MM.1S (cell line): ENCODE measurements at regions not wholly inside any gene's neighbourhood (a gene's known extent, or its start where the extent isn't known, plus 50 kb on each side); places are given as distances from the start of the nearest gene placed in this dataset.

Source experiments
- DNase-seq: peaks from one replicate; pipeline ENCODE4 v3.0.0-alpha.2; 2015
- H2AFZ ChIP-seq: fragments of 300-600 bp; sonication (generic); 2 replicates; pipeline ENCODE4 v1.6.0; 2016; ENCODE audit warnings: antibody characterized with exemption, low read length
- H3F3A ChIP-seq: fragments of 300-600 bp; sonication (generic); 2 replicates; pipeline ENCODE4 v1.6.1; 2016; ENCODE audit warnings: mild to moderate bottlenecking, antibody characterized with exemption, low read length, moderate library complexity, mixed read lengths; ENCODE audit not compliant: insufficient read depth
- H3K27ac ChIP-seq: fragments of 300-600 bp; sonication (generic); 2 replicates; pipeline ENCODE4 v1.5.1; 2016; ENCODE audit warnings: mild to moderate bottlenecking, low read length
- H3K27me3 ChIP-seq: fragments of 300-600 bp; sonication (generic); replicated peaks from 2 replicates; pipeline ENCODE4 v1.6.0; 2016; ENCODE audit warnings: low read length; ENCODE audit not compliant: insufficient read depth
- H3K36me3 ChIP-seq: fragments of 300-600 bp; sonication (generic); replicated peaks from 2 replicates; pipeline ENCODE4 v1.6.1; 2016; ENCODE audit warnings: mild to moderate bottlenecking, low read length, mixed read lengths; ENCODE audit not compliant: insufficient read depth
- H3K4me1 ChIP-seq: fragments of 300-600 bp; sonication (generic); 2 replicates; pipeline ENCODE4 v1.6.1; 2016; ENCODE audit warnings: low read length, mixed read lengths
- H3K4me2 ChIP-seq: fragments of 300-600 bp; sonication (generic); 2 replicates; pipeline ENCODE4 v1.6.0; 2016; ENCODE audit warnings: low read depth, low read length
- H3K4me3 ChIP-seq: fragments of 300-600 bp; sonication (generic); 2 replicates; pipeline ENCODE4 v1.5.1; 2016; ENCODE audit warnings: low read length, mixed read lengths
- H3K79me2 ChIP-seq: fragments of 300-600 bp; sonication (generic); 2 replicates; pipeline ENCODE4 v1.6.1; 2016; ENCODE audit warnings: mixed run types, low read length, mixed read lengths
- H3K9ac ChIP-seq: fragments of 300-600 bp; sonication (generic); 2 replicates; pipeline ENCODE4 v1.6.1; 2016; ENCODE audit warnings: low read length, mixed read lengths
- H3K9me2 ChIP-seq: fragments of 300-600 bp; sonication (generic); replicated peaks from 2 replicates; pipeline ENCODE4 v1.6.1; 2016; ENCODE audit warnings: mild to moderate bottlenecking, low read length, mixed read lengths; ENCODE audit not compliant: insufficient read depth
- H3K9me3 ChIP-seq: fragments of 300-600 bp; sonication (generic); replicated peaks from 2 replicates; pipeline ENCODE4 v1.6.1; 2016; ENCODE audit warnings: mild to moderate bottlenecking, low read length, mixed read lengths; ENCODE audit not compliant: insufficient read depth
- H4K20me1 ChIP-seq: fragments of 300-600 bp; sonication (generic); 2 replicates; pipeline ENCODE4 v1.6.1; 2016; ENCODE audit warnings: mild to moderate bottlenecking, low read length, moderate library complexity, mixed read lengths; ENCODE audit not compliant: insufficient read depth
- EZH2 ChIP-seq: fragments of 300-600 bp; sonication (generic); optimal IDR thresholded peaks from 2 replicates; pipeline ENCODE3; 2017; ENCODE audit warnings: low read depth, mild to moderate bottlenecking, antibody characterized with exemption, low read length, mixed read lengths
- EZH2phosphoT487 ChIP-seq: fragments of 300-600 bp; sonication (generic); IDR thresholded peaks from 2 replicates; pipeline ENCODE4 v1.6.1; 2018; ENCODE audit warnings: antibody characterized with exemption, low read length
- TF ChIP-seq, protein P1 (sequence below): fragments of 300-600 bp; sonication (generic); IDR thresholded peaks from 2 replicates; pipeline ENCODE4 v1.5.1; 2016; ENCODE audit warnings: antibody characterized with exemption, low read length, mixed read lengths

DNA sequence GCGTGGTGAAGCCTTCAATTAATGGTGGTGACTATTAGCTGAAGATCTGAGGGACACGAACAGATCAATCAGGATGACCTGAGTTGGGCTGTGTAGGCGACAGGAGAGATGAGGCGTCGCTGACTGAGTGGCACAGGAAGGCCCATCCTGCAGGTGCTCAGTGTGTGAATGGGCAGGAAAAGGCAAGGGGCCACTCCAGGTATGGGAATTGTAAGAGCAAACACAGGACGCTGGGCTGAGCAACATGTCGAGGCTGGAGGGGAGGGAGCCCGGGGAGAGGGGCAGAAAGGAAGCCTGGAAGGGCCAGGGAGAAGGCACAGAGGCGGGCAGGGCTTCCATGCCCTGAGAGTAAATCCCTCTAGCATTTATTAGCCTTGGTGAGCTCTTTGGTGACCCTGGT is 151.0 kb downstream of the VEGFA start:
- H3K9me2 ChIP-seq = no peaks in the 10 kb centered on the region
- no peaks in the 10 kb centered on the region for H3K9me3 ChIP-seq
- H3K27ac ChIP-seq = no peak overlapping the region
- DNase-seq = no peak
- H3K27me3 ChIP-seq = no peaks in the 10 kb centered on the region
- no peak overlapping the region for H3K4me2 ChIP-seq
- no peak overlapping the region for H3K9ac ChIP-seq
- TF ChIP-seq EZH2phosphoT487 (no peak), EZH2 (no peak)
- TF ChIP-seq, protein P1, sequence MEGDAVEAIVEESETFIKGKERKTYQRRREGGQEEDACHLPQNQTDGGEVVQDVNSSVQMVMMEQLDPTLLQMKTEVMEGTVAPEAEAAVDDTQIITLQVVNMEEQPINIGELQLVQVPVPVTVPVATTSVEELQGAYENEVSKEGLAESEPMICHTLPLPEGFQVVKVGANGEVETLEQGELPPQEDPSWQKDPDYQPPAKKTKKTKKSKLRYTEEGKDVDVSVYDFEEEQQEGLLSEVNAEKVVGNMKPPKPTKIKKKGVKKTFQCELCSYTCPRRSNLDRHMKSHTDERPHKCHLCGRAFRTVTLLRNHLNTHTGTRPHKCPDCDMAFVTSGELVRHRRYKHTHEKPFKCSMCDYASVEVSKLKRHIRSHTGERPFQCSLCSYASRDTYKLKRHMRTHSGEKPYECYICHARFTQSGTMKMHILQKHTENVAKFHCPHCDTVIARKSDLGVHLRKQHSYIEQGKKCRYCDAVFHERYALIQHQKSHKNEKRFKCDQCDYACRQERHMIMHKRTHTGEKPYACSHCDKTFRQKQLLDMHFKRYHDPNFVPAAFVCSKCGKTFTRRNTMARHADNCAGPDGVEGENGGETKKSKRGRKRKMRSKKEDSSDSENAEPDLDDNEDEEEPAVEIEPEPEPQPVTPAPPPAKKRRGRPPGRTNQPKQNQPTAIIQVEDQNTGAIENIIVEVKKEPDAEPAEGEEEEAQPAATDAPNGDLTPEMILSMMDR = no peak
- peaks cover 4% of the 10 kb centered on the region; the same call in 1 of the 2 replicates for H3F3A ChIP-seq
- H3K4me1 ChIP-seq = peaks cover 12% of the 10 kb centered on the region
- no peak overlapping the region for H2AFZ ChIP-seq
- no peaks in the 10 kb centered on the region for H4K20me1 ChIP-seq
- no peak overlapping the region for H3K4me3 ChIP-seq
- H3K36me3 ChIP-seq = no peaks in the 10 kb centered on the region
- H3K79me2 ChIP-seq = no peaks in the 10 kb centered on the region

DNA sequence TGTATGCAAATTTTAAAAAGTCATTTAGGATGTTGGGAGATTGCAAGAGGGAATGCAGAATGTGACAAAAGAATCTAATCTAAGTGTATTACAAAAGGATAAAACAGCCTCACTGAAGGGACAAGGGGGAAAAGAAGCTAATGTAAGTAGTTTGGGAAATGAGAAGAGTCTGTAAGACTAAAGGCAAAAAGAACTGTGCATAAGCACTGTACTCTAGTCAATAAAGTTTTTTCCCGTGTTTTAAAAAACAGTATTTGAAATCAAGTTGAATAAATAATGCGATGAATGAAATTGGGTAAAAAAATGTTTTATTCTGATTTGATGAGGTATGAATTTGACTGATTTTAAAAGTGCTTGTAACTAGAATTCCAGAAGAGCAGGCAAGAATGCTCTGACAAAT is 149.8 kb downstream of the VEGFA start:
- Histone ChIP-seq H3K4me3 (no peak overlapping the region), H3F3A (peaks cover 4% of the 10 kb centered on the region; the same call in 1 of the 2 replicates), H2AFZ (no peak overlapping the region), H3K27ac (no peak overlapping the region), H3K9me2 (no peaks in the 10 kb centered on the region), H3K4me1 (peaks cover 12% of the 10 kb centered on the region), H3K9me3 (no peaks in the 10 kb centered on the region), H4K20me1 (no peaks in the 10 kb centered on the region), H3K4me2 (no peak overlapping the region), H3K27me3 (no peaks in the 10 kb centered on the region), H3K36me3 (no peaks in the 10 kb centered on the region), H3K79me2 (no peaks in the 10 kb centered on the region), H3K9ac (no peak overlapping the region)
- TF ChIP-seq, protein P1 = no peak
- TF ChIP-seq EZH2phosphoT487 (no peak), EZH2 (no peak)
- no peak for DNase-seq

DNA sequence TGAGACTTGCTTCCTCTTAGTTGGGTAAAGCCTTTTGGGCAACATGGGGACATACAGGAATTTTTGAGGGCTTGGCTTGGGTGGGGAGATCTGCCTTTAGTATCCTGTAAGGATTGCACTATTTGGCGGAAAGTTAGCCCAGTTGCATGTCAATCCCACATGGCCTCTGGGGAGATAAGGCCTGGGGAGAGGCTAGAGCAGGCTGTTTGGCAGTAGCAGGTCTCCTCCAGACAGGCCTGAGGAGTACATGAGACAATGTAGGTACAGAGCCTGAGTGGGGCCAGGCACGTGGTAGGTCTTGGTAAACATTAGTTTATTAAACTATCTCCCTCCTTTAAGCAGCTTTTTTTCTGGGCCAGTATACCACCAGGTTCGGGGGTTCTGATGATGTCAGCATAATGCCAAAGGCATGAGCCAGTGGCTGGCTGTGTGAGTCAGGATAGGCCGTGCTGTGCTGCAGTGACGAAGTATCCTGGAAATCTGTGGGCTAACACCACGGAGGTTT is 147.9 kb downstream of the VEGFA start:
- Histone ChIP-seq H3K9me3 (no peaks in the 10 kb centered on the region), H3K27ac (no peak overlapping the region), H3K36me3 (no peaks in the 10 kb centered on the region), H3K4me3 (no peak overlapping the region), H3F3A (no peaks in the 10 kb centered on the region), H3K4me2 (no peak overlapping the region), H2AFZ (no peak overlapping the region), H3K9me2 (no peaks in the 10 kb centered on the region), H3K27me3 (no peaks in the 10 kb centered on the region), H3K9ac (no peak overlapping the region), H4K20me1 (no peaks in the 10 kb centered on the region), H3K79me2 (no peaks in the 10 kb centered on the region), H3K4me1 (no peaks in the 10 kb centered on the region)
- no peak for DNase-seq
- TF ChIP-seq EZH2 (no peak), EZH2phosphoT487 (no peak)
- TF ChIP-seq, protein P1 = no peak
